Heart left ventricle (tissue), 13 donors: ENCODE measurements at regions not wholly inside any gene's neighbourhood (a gene's known extent, or its start where the extent isn't known, plus 50 kb on each side); places are given as distances from the start of the nearest gene placed in this dataset.

Experiments used
- POLR2A ChIP-seq, 2 donors: fragments of 450-650 bp; IDR thresholded peaks; one replicate each; pipeline ENCODE4 v1.6.1; 2017; ENCODE audit warnings: antibody characterized with exemption in 2 of 2, mild to moderate bottlenecking in 2 of 2, moderate library complexity in 2 of 2
- TF ChIP-seq, protein P1 (sequence below), 12 donors: fragments of 200-600 bp; sonication (generic) in 4 of 12; IDR thresholded peaks; one replicate each; pipeline versions ENCODE4 v1.5.0 to v1.8.0; 2018 to 2022; ENCODE audit warnings: antibody characterized with exemption in 12 of 12, mild to moderate bottlenecking in 5 of 12
- donor health status: ischemic (EF 13 %, LVEDD 7.1; RV severe dilation, severe dysfunction).
- donor health status: DM: no; HTN: yes; CAD: no.
- donor health status: DM: no; HTN: no; CAD: no.
- donor health status: ischemic (EF 25% LVEDD 6.9; RV normal size, moderate dysfunction).
- donor health status: ischemic (EF 25% LVEDD 5.7; RV mildly dilated, moderate dysfunction).
- donor health status: ischemic (EF 35%, LVEDD 5.7; RV mildly dilated, moderate dysfunction).
- donor health status: nonischemic (EF 11% LVEDD 7.7; RV severe dilation, severe dysfunction).
- donor health status: DM: yes; HTN: yes; CAD: no.
- donor health status: PGD.
- donor health status: ischemic (EF 29% LVEDD 5.4; RV normal size, mild dysfunction).
- donor health status: nonischemic (EF 23%, LVEDD 6.1; RV moderate dilation, normal function).

DNA sequence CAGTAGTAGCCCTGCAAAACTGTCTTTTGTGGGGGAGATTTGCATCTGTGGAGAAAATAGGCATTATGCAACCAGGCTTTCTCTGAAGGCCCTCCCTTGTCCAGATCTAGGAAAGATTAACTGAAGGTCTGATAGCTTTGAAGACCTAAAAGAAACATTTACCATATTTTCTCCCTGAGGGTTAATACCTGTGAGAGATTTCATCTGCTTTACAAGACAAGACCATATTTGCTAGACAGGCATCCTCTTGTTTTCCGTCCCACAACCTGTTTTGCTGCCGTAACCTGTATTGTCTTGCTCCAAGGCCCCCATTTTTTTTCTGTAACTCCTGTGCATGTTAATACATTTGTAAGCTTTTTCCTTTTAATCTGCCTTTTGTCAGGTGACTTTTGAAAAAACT lies 1985.2 kb upstream of the CDH9 start:
- TF ChIP-seq, protein P1, sequence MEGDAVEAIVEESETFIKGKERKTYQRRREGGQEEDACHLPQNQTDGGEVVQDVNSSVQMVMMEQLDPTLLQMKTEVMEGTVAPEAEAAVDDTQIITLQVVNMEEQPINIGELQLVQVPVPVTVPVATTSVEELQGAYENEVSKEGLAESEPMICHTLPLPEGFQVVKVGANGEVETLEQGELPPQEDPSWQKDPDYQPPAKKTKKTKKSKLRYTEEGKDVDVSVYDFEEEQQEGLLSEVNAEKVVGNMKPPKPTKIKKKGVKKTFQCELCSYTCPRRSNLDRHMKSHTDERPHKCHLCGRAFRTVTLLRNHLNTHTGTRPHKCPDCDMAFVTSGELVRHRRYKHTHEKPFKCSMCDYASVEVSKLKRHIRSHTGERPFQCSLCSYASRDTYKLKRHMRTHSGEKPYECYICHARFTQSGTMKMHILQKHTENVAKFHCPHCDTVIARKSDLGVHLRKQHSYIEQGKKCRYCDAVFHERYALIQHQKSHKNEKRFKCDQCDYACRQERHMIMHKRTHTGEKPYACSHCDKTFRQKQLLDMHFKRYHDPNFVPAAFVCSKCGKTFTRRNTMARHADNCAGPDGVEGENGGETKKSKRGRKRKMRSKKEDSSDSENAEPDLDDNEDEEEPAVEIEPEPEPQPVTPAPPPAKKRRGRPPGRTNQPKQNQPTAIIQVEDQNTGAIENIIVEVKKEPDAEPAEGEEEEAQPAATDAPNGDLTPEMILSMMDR (IDR thresholded peaks at IDR 0.05): no peak
- TF ChIP-seq POLR2A (IDR thresholded peaks at IDR 0.05): no peak
